HepG2 (cell line): ENCODE measurements at regions not wholly inside any gene's neighbourhood (a gene's known extent, or its start where the extent isn't known, plus 50 kb on each side); places are given as distances from the start of the nearest gene placed in this dataset.

ENCODE experiments used
- ATF5 ChIP-seq: sonication (generic); formaldehyde crosslinking; IDR thresholded peaks from 2 replicates; pipeline ENCODE4 v1.4.0; 2020; ENCODE audit warnings: mild to moderate bottlenecking, low read depth, missing genetic modification reagents
- BCL6 ChIP-seq: IDR thresholded peaks from 2 replicates; pipeline ENCODE4 v1.6.1; 2016; ENCODE audit warnings: missing genetic modification reagents, missing compliant biosample characterization
- FOXP4 ChIP-seq: sonication (generic); formaldehyde crosslinking; IDR thresholded peaks from 2 replicates; pipeline ENCODE4 v1.4.0; 2020; ENCODE audit warnings: missing genetic modification reagents
- PBX2 ChIP-seq: IDR thresholded peaks from 2 replicates; pipeline ENCODE4 v1.6.1; 2016; ENCODE audit warnings: control low read depth
- POGZ ChIP-seq: sonication (generic); formaldehyde crosslinking; IDR thresholded peaks from 2 replicates; pipeline ENCODE4 v1.4.0; 2020; ENCODE audit warnings: mild to moderate bottlenecking, missing genetic modification reagents
- PRDM4 ChIP-seq: sonication (generic); formaldehyde crosslinking; IDR thresholded peaks from 2 replicates; pipeline ENCODE4 v1.9.0; 2021; ENCODE audit warnings: missing genetic modification reagents, borderline replicate concordance
- REPIN1 ChIP-seq: sonication (generic); formaldehyde crosslinking; IDR thresholded peaks from 2 replicates; pipeline ENCODE4 v1.8.0; 2022; ENCODE audit warnings: missing genetic modification reagents, low read depth, mild to moderate bottlenecking, borderline replicate concordance
- SOX13 ChIP-seq, 3 experiments: fragments of 450-650 bp in 1 of 3; sonication (generic) in 1 of 3; formaldehyde crosslinking in 1 of 3; IDR thresholded peaks in 2 of 3; conservative IDR thresholded peaks in 1 of 3; 2 replicates each; pipeline versions ENCODE4 v1.5.0 to v1.6.1; 2016 to 2020; ENCODE audit warnings: antibody characterized with exemption in 1 of 3, mild to moderate bottlenecking in 1 of 3, missing compliant biosample characterization in 1 of 3, missing genetic modification reagents in 1 of 3, moderate library complexity in 1 of 3
- TFAP4 ChIP-seq: sonication (generic); IDR thresholded peaks from 2 replicates; pipeline ENCODE4 v1.6.1; 2016; ENCODE audit warnings: low read depth, borderline replicate concordance
- ZBTB43 ChIP-seq: sonication (generic); formaldehyde crosslinking; conservative IDR thresholded peaks from 2 replicates; pipeline ENCODE4 v1.4.0; 2020; ENCODE audit warnings: missing genetic modification reagents
- ZC3H13 ChIP-seq: sonication (generic); formaldehyde crosslinking; IDR thresholded peaks from 2 replicates; pipeline ENCODE4 v1.8.1; 2023; ENCODE audit warnings: mild to moderate bottlenecking, missing genetic modification reagents, moderate library complexity
- ZNF337 ChIP-seq: sonication (generic); formaldehyde crosslinking; IDR thresholded peaks from 2 replicates; pipeline ENCODE4 v1.5.1; 2020; ENCODE audit warnings: missing genetic modification reagents, low read depth, mild to moderate bottlenecking, borderline replicate concordance
- ZNF33A ChIP-seq: sonication (generic); formaldehyde crosslinking; IDR thresholded peaks from 2 replicates; pipeline ENCODE4 v1.5.1; 2020; ENCODE audit warnings: missing genetic modification reagents, mild to moderate bottlenecking, moderate library complexity, borderline replicate concordance
- ZNF383 ChIP-seq: sonication (generic); formaldehyde crosslinking; IDR thresholded peaks from 2 replicates; pipeline ENCODE4 v1.4.0; 2020; ENCODE audit warnings: missing genetic modification reagents, mild to moderate bottlenecking, borderline replicate concordance
- ZNF546 ChIP-seq: sonication (generic); formaldehyde crosslinking; conservative IDR thresholded peaks from 2 replicates; pipeline ENCODE4 v1.8.1; 2023; ENCODE audit warnings: mild to moderate bottlenecking, missing genetic modification reagents
- ZNF552 ChIP-seq: sonication (generic); formaldehyde crosslinking; IDR thresholded peaks from 2 replicates; pipeline ENCODE4 v1.9.0; 2022; ENCODE audit warnings: missing genetic modification reagents, mild to moderate bottlenecking, borderline replicate concordance
- ZNF569 ChIP-seq: sonication (generic); formaldehyde crosslinking; IDR thresholded peaks from 2 replicates; pipeline ENCODE4 v1.5.0; 2020; ENCODE audit warnings: mild to moderate bottlenecking, missing genetic modification reagents, moderate library complexity, borderline replicate concordance

- TF ChIP-seq SOX13 (IDR thresholded peaks at IDR 0.05), result peak; percentile 90
- TF ChIP-seq SOX13 (CRISPR knock-in tag; conservative IDR thresholded peaks at IDR 0.05 in 1 of 2, IDR thresholded peaks at IDR 0.05 in 1 of 2), result peak in 1 of 2 experiments; percentile 93; a peak in 2 of 4 replicates
- no peak for TF ChIP-seq PBX2 (CRISPR knock-in tag)
- TF ChIP-seq TFAP4, result peak; percentile 86
- TF ChIP-seq PRDM4 (CRISPR knock-in tag), result no peak
- no peak for TF ChIP-seq ZNF383 (CRISPR knock-in tag)
- peak; percentile 54; the same call in 1 of the 2 replicates for TF ChIP-seq ZNF569 (CRISPR knock-in tag)
- TF ChIP-seq ATF5 (CRISPR knock-in tag), result no peak
- TF ChIP-seq REPIN1 (CRISPR knock-in tag), result peak; percentile 79; the same call in 1 of the 2 replicates
- no peak for TF ChIP-seq ZNF337
- TF ChIP-seq POGZ (CRISPR knock-in tag), result peak; percentile 61; the same call in 1 of the 2 replicates
- peak; percentile 95 for TF ChIP-seq BCL6
- no peak for TF ChIP-seq ZNF33A (CRISPR knock-in tag)
- peak; percentile 98 for TF ChIP-seq FOXP4 (CRISPR knock-in tag)
- no peak; the same call in 1 of the 2 replicates for TF ChIP-seq ZBTB43
- 0 out of 2 replicates have a peak, but pooled peaks have one; percentile 39 for TF ChIP-seq ZNF552
- TF ChIP-seq ZNF546 (CRISPR knock-in tag), result no peak
- TF ChIP-seq ZC3H13 (CRISPR knock-in tag), result no peak; the same call in 1 of the 2 replicates
These were observed 301.7 kb upstream of the IRX5 start (continued) for GRCh38 chr16:54628796-54629625.
